Lower lobe of right lung (tissue), 2 donors: ENCODE measurements at regions not wholly inside any gene's neighbourhood (a gene's known extent, or its start where the extent isn't known, plus 50 kb on each side); places are given as distances from the start of the nearest gene placed in this dataset.

Source experiments
- ATAC-seq, 2 donors: fragments of 200-7000 bp; cut with Tn5 transposase; one replicate each; pipeline ENCODE4 v1.9.1; 2020 to 2022; ENCODE audit warnings: mild to moderate bottlenecking in 2 of 2, moderate library complexity in 2 of 2
- DNase-seq: peaks from one replicate; pipeline ENCODE4 v3.0.0-alpha.2; 2020
- H3K27ac ChIP-seq: fragments of 200-600 bp; one replicate; pipeline ENCODE4 v1.8.0; 2022
- H3K27me3 ChIP-seq: fragments of 200-600 bp; one replicate; pipeline ENCODE4 v1.8.0; 2022; ENCODE audit warnings: low read depth
- H3K36me3 ChIP-seq: fragments of 200-600 bp; one replicate; pipeline ENCODE4 v1.8.0; 2022; ENCODE audit warnings: mild to moderate bottlenecking
- H3K4me1 ChIP-seq: fragments of 200-600 bp; one replicate; pipeline ENCODE4 v1.8.0; 2022
- H3K4me3 ChIP-seq: fragments of 200-600 bp; one replicate; pipeline ENCODE4 v1.8.0; 2022; ENCODE audit warnings: mild to moderate bottlenecking
- H3K9me3 ChIP-seq: fragments of 200-600 bp; one replicate; pipeline ENCODE4 v1.8.0; 2022
- CTCF ChIP-seq: fragments of 200-600 bp; IDR thresholded peaks from one replicate; pipeline ENCODE4 v1.8.0; 2022; ENCODE audit warnings: antibody characterized with exemption, mild to moderate bottlenecking
- intact Hi-C: fragments of 100-400 bp; cut with DNase I; formaldehyde crosslinking; loops from one replicate; pipeline ENCODE4 v1.11.0; 2022
- donor health status: DM: no; HTN: yes; CAD: no; lungs with severe emphysema.

- no peaks in the 10 kb centered on the region for H3K4me1 ChIP-seq
- no peak for TF ChIP-seq CTCF
- no peak overlapping the region for H3K27ac ChIP-seq
- H3K9me3 ChIP-seq, result no peaks in the 10 kb centered on the region
- intact Hi-C loops, result no loop called here
- ATAC-seq (no peak), DNase-seq (no peak)
- no peak overlapping the region for H3K4me3 ChIP-seq
- H3K27me3 ChIP-seq, result no peaks in the 10 kb centered on the region
- H3K36me3 ChIP-seq, result no peaks in the 10 kb centered on the region
Measured at GRCh38 chr5:167259806-167260205, 1031.6 kb upstream of the WWC1 start.

GRCh38 chr5:167261309-167262100, 1029.9 kb upstream of the WWC1 start:
- no peaks in the 10 kb centered on the region for H3K9me3 ChIP-seq
- no peak overlapping the region for H3K27ac ChIP-seq
- DNase-seq (no peak), ATAC-seq (no peak)
- H3K4me1 ChIP-seq, result no peaks in the 10 kb centered on the region
- intact Hi-C loops, result no loop called here
- TF ChIP-seq CTCF, result no peak
- no peak overlapping the region for H3K4me3 ChIP-seq
- H3K36me3 ChIP-seq, result no peaks in the 10 kb centered on the region
- no peaks in the 10 kb centered on the region for H3K27me3 ChIP-seq

- DNase-seq (no peak), ATAC-seq (no peak)
- Histone ChIP-seq H3K36me3 (no peaks in the 10 kb centered on the region), H3K4me1 (no peaks in the 10 kb centered on the region), H3K9me3 (no peaks in the 10 kb centered on the region), H3K27ac (no peak overlapping the region), H3K4me3 (no peak overlapping the region), H3K27me3 (no peaks in the 10 kb centered on the region)
- intact Hi-C loops, result no loop called here
- TF ChIP-seq CTCF, result no peak
Measured at GRCh38 chr5:167263185-167263584, 1028.3 kb upstream of the WWC1 start.

GRCh38 chr5:167264348-167264747, 1027.1 kb upstream of the WWC1 start:
- Histone ChIP-seq H3K27me3 (no peaks in the 10 kb centered on the region), H3K27ac (no peak overlapping the region), H3K9me3 (no peaks in the 10 kb centered on the region), H3K4me3 (no peak overlapping the region), H3K4me1 (no peaks in the 10 kb centered on the region), H3K36me3 (no peaks in the 10 kb centered on the region)
- DNase-seq, result no peak
- intact Hi-C loops, result no loop called here
- no peak for ATAC-seq
- TF ChIP-seq CTCF, result no peak

GRCh38 chr5:167268337-167268736, 1023.1 kb upstream of the WWC1 start:
- intact Hi-C loops, result no loop called here
- Histone ChIP-seq H3K9me3 (no peaks in the 10 kb centered on the region), H3K36me3 (no peaks in the 10 kb centered on the region), H3K27ac (no peak overlapping the region), H3K27me3 (no peaks in the 10 kb centered on the region), H3K4me3 (no peak overlapping the region), H3K4me1 (no peaks in the 10 kb centered on the region)
- no peak for ATAC-seq
- no peak for TF ChIP-seq CTCF
- no peak for DNase-seq
